HFFc6 (cell line): ENCODE measurements at regions not wholly inside any gene's neighbourhood (a gene's known extent, or its start where the extent isn't known, plus 50 kb on each side); places are given as distances from the start of the nearest gene placed in this dataset.

ENCODE experiments used
- DNase-seq: peaks from one replicate; pipeline ENCODE4 v3.0.0-alpha.2; 2018
- H3K27ac Mint-ChIP-seq: 2 replicates; pipeline ENCODE4 v1.8.0; 2020; ENCODE audit warnings: mild to moderate bottlenecking, mixed read lengths
- H3K27me3 Mint-ChIP-seq: 2 replicates; pipeline ENCODE4 v1.8.0; 2021; ENCODE audit warnings: mild to moderate bottlenecking, moderate library complexity, mixed read lengths; ENCODE audit not compliant: insufficient read depth
- H3K36me3 Mint-ChIP-seq: 2 replicates; pipeline ENCODE4 v1.8.0; 2021; ENCODE audit warnings: low read depth, mixed read lengths
- H3K4me1 Mint-ChIP-seq: 2 replicates; pipeline ENCODE4 v1.8.0; 2020; ENCODE audit warnings: low read depth, mixed read lengths
- H3K4me3 Mint-ChIP-seq: 2 replicates; pipeline ENCODE4 v1.8.0; 2020; ENCODE audit warnings: mild to moderate bottlenecking, moderate library complexity, mixed read lengths
- H3K9me3 Mint-ChIP-seq: 2 replicates; pipeline ENCODE4 v1.8.0; 2020; ENCODE audit warnings: mild to moderate bottlenecking, mixed read lengths
- TF ChIP-seq, protein P1 (sequence below): fragments of 200-600 bp; sonication (generic); IDR thresholded peaks from 2 replicates; pipeline ENCODE4 v1.5.0; 2021; ENCODE audit warnings: antibody characterized with exemption, mild to moderate bottlenecking

- no peaks in the 10 kb centered on the region for H3K9me3 Mint-ChIP-seq
- TF ChIP-seq, protein P1, sequence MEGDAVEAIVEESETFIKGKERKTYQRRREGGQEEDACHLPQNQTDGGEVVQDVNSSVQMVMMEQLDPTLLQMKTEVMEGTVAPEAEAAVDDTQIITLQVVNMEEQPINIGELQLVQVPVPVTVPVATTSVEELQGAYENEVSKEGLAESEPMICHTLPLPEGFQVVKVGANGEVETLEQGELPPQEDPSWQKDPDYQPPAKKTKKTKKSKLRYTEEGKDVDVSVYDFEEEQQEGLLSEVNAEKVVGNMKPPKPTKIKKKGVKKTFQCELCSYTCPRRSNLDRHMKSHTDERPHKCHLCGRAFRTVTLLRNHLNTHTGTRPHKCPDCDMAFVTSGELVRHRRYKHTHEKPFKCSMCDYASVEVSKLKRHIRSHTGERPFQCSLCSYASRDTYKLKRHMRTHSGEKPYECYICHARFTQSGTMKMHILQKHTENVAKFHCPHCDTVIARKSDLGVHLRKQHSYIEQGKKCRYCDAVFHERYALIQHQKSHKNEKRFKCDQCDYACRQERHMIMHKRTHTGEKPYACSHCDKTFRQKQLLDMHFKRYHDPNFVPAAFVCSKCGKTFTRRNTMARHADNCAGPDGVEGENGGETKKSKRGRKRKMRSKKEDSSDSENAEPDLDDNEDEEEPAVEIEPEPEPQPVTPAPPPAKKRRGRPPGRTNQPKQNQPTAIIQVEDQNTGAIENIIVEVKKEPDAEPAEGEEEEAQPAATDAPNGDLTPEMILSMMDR: no peak
- H3K36me3 Mint-ChIP-seq: no peaks in the 10 kb centered on the region
- H3K27ac Mint-ChIP-seq: no peak overlapping the region
- H3K4me1 Mint-ChIP-seq: no peaks in the 10 kb centered on the region
- peaks cover 2% of the 10 kb centered on the region; the same call in 1 of the 2 replicates for H3K27me3 Mint-ChIP-seq
- DNase-seq: no peak
- no peak overlapping the region for H3K4me3 Mint-ChIP-seq
Observed at GRCh38 chr3:104175696-104176095, 1191.0 kb upstream of the ALCAM start.

DNA sequence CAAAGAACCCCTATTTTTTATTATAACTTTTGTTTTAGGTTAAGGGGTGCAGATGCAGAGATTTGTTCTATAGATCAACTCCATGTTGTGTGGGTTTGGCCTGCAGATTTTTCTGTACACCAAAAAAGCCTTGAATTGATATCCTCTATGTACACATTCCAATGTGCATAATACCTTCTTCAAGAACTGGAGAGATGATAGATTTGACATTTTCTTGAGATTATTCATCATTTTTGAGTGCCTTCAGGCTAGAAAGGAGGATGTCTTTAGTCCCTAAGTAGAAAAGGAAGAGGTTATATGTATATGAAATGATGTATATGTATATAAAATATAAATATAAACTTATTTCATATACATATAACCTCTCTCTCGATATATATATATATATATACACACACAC lies 1190.0 kb upstream of the ALCAM start:
- Mint-ChIP-seq H3K27ac (no peak overlapping the region), H3K4me3 (no peak overlapping the region), H3K36me3 (no peaks in the 10 kb centered on the region), H3K27me3 (peaks cover 2% of the 10 kb centered on the region; the same call in 1 of the 2 replicates), H3K9me3 (no peaks in the 10 kb centered on the region), H3K4me1 (no peaks in the 10 kb centered on the region)
- TF ChIP-seq, protein P1: no peak
- no peak for DNase-seq

GRCh38 chr3:104178680-104179079 lies 1188.0 kb upstream of the ALCAM start:
- no peaks in the 10 kb centered on the region for H3K4me1 Mint-ChIP-seq
- TF ChIP-seq, protein P1: no peak

DNA sequence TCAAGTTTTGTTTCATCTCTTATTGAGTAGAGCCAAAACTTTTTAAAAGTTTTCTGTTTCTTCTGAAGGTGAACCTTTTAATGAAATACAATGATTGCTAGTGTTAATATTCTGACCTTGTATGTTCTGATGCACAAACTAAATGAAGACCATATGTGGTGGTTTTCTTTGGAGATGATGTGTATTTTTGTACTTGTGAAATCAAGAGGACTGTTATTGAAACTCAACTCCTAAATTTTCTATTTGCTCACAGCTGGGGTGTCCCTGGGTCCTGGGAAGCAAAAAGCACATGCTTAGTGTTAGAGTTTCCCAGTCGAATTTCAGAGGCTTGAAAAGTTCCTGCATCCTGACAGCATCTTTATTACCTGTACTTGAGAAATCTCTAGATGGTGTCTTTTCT lies 1185.8 kb upstream of the ALCAM start:
- TF ChIP-seq, protein P1: no peak
- Mint-ChIP-seq H3K4me1 (no peaks in the 10 kb centered on the region), H3K9me3 (no peaks in the 10 kb centered on the region), H3K27me3 (no peaks in the 10 kb centered on the region; the same call in 1 of the 2 replicates), H3K36me3 (no peaks in the 10 kb centered on the region), H3K4me3 (no peak overlapping the region), H3K27ac (no peak overlapping the region)
- DNase-seq: no peak

More at GRCh38 chr3:104178680-104179079, 1188.0 kb upstream of the ALCAM start:
- no peak overlapping the region for H3K4me3 Mint-ChIP-seq
- H3K36me3 Mint-ChIP-seq: no peaks in the 10 kb centered on the region
- no peak overlapping the region for H3K27ac Mint-ChIP-seq
- no peak for DNase-seq
- H3K27me3 Mint-ChIP-seq: no peaks in the 10 kb centered on the region
- no peaks in the 10 kb centered on the region for H3K9me3 Mint-ChIP-seq

- no peak for DNase-seq
- H3K36me3 Mint-ChIP-seq: no peaks in the 10 kb centered on the region
- no peak overlapping the region for H3K4me3 Mint-ChIP-seq
- no peak overlapping the region for H3K27ac Mint-ChIP-seq
- TF ChIP-seq, protein P1: no peak
- H3K4me1 Mint-ChIP-seq: no peaks in the 10 kb centered on the region
- peaks cover 5% of the 10 kb centered on the region for H3K27me3 Mint-ChIP-seq
- H3K9me3 Mint-ChIP-seq: no peaks in the 10 kb centered on the region
Observed at GRCh38 chr3:104190681-104191080, 1176.0 kb upstream of the ALCAM start.

DNA sequence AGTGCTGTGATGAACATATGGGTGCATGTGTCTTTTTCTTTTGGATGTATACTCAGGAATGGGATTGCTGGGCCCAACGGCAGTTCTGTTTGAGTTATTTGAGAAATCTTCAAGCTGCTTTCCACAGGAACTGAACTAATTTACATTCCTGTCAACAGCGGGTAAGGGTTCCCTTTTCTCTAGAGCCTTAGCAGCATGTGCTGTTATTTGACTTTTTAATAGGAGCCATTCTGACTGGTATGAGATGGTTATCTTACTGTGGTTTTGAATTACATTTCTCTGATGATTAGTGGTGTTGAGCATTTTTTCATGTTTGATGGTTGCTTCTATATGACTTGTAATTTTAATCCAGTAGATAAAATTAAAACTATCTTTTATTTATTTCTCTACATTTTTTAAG lies 1168.6 kb upstream of the ALCAM start:
- H3K4me3 Mint-ChIP-seq: no peak overlapping the region
- no peak for DNase-seq
- H3K27me3 Mint-ChIP-seq: peaks cover 5% of the 10 kb centered on the region; the same call in 1 of the 2 replicates
- H3K9me3 Mint-ChIP-seq: no peaks in the 10 kb centered on the region
- H3K27ac Mint-ChIP-seq: no peak overlapping the region
- H3K36me3 Mint-ChIP-seq: no peaks in the 10 kb centered on the region
- TF ChIP-seq, protein P1: no peak
- H3K4me1 Mint-ChIP-seq: no peaks in the 10 kb centered on the region
